Esophagus squamous epithelium (tissue), 5 donors: ENCODE measurements at regions not wholly inside any gene's neighbourhood (a gene's known extent, or its start where the extent isn't known, plus 50 kb on each side); places are given as distances from the start of the nearest gene placed in this dataset.
A peak's percentile ranks its signal among the peaks of the same experiment; 100 is the strongest.

Experiments
- DNase-seq: peaks from one replicate; lab custom pipeline; 2025; lab: John Stamatoyannopoulos, UW
- H3K27ac ChIP-seq, 4 donors: fragments of 200-600 bp; sonication (generic); one replicate each; pipeline ENCODE4 v1.5.1; 2016 to 2019; ENCODE audit warnings: mild to moderate bottlenecking in 1 of 4
- H3K27me3 ChIP-seq, 4 donors: fragments of 200-600 bp; sonication (generic); 1 replicate in 3 of 4; 2 replicates in 1 of 4; pipeline versions ENCODE4 v1.5.1 to v1.6.0; 2017 to 2021; ENCODE audit warnings: antibody characterized with exemption in 1 of 4
- H3K36me3 ChIP-seq, 3 donors: fragments of 200-600 bp; sonication (generic); one replicate each; pipeline ENCODE4 v1.5.1; 2016 to 2019
- H3K4me1 ChIP-seq, 3 donors: fragments of 200-600 bp; sonication (generic); one replicate each; pipeline ENCODE4 v1.5.1; 2017 to 2019
- H3K4me3 ChIP-seq, 4 donors: fragments of 200-600 bp; sonication (generic); 1 replicate in 3 of 4; 2 replicates in 1 of 4; pipeline ENCODE4 v1.5.1; 2016 to 2019; ENCODE audit warnings: mild to moderate bottlenecking in 2 of 4, moderate library complexity in 1 of 4
- H3K9me3 ChIP-seq, 3 donors: fragments of 200-600 bp; sonication (generic); one replicate each; pipeline ENCODE4 v1.5.1; 2016 to 2019
- POLR2A ChIP-seq, 4 donors: fragments of 450-650 bp; IDR thresholded peaks; one replicate each; pipeline ENCODE4 v1.6.1; 2017; ENCODE audit warnings: antibody characterized with exemption in 4 of 4, mild to moderate bottlenecking in 4 of 4, moderate library complexity in 3 of 4
- WGBS, 2 donors: methylation state at CpG; one replicate each; pipeline ENCODE4 v1.1.5; 2018; 5-methylcytosine and 5-hydroxymethylcytosine counted together
- intact Hi-C: fragments of 100-400 bp; cut with DNase I; formaldehyde crosslinking; loops from one replicate; pipeline ENCODE4 v1.15.0; 2022
- TF ChIP-seq, protein P1 (sequence below), 6 experiments: fragments of 450-650 bp in 4 of 6; fragments of 200-600 bp in 2 of 6; sonication (generic) in 2 of 6; IDR thresholded peaks; one replicate each; pipeline ENCODE4 v1.5.1; 2016 to 2019; ENCODE audit warnings: antibody characterized with exemption in 6 of 6, mild to moderate bottlenecking in 4 of 6, moderate library complexity in 4 of 6
- donor health status: DM: yes; HTN: yes; CAD: no.

DNA sequence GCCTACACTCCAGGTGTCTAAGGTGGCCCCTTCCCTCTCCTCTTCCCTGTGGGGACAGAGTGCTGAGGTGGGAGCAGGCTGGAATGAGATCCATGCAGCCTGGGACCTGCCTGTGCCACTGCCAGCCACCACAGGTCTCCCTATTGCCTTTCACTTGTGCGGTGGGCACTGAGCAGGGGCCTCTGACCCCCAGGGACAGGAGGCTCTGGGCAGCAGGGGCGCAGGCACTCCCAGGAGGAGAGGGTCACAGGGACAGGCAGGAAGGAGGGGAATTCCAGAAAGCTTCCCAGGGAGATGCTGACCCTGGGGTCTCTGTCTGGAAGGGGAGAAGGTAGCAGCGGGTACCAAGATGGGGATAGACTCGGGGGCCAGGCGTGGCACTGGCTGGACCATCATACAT, 228.5 kb upstream of the B3GAT1 start:
- Histone ChIP-seq H3K4me1 (peaks cover 7 to 45% (median 20%) of the 10 kb centered on the region in 3 donors), H3K9me3 (no peaks in the 10 kb centered on the region), H3K36me3 (no peaks in the 10 kb centered on the region), H3K4me3 (no peak overlapping the region), H3K27ac (peak overlapping the region; percentile 49 to 67 (median 64)), H3K27me3 (peaks cover 0 to 9% (median 0%) of the 10 kb centered on the region in 4 donors)
- DNase-seq = no peak
- WGBS, 2 donors = 89% methylated on average over 3 of the region's 5 CpGs; no CpG with 5 or more reads in 1 of the 2 donors
- intact Hi-C loops = no loop called here
- TF ChIP-seq, protein P1, sequence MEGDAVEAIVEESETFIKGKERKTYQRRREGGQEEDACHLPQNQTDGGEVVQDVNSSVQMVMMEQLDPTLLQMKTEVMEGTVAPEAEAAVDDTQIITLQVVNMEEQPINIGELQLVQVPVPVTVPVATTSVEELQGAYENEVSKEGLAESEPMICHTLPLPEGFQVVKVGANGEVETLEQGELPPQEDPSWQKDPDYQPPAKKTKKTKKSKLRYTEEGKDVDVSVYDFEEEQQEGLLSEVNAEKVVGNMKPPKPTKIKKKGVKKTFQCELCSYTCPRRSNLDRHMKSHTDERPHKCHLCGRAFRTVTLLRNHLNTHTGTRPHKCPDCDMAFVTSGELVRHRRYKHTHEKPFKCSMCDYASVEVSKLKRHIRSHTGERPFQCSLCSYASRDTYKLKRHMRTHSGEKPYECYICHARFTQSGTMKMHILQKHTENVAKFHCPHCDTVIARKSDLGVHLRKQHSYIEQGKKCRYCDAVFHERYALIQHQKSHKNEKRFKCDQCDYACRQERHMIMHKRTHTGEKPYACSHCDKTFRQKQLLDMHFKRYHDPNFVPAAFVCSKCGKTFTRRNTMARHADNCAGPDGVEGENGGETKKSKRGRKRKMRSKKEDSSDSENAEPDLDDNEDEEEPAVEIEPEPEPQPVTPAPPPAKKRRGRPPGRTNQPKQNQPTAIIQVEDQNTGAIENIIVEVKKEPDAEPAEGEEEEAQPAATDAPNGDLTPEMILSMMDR (IDR thresholded peaks at IDR 0.05) = no peak
- TF ChIP-seq POLR2A (IDR thresholded peaks at IDR 0.05) = no peak

- H3K4me3 ChIP-seq = no peak overlapping the region
- DNase-seq = no peak
- peak in 1 of 4 donors; percentile 68 for TF ChIP-seq POLR2A (IDR thresholded peaks at IDR 0.05)
- TF ChIP-seq, protein P1 (IDR thresholded peaks at IDR 0.05) = peak in 1 of 6 experiments; percentile 12
- H3K9me3 ChIP-seq = no peaks in the 10 kb centered on the region
- WGBS, 2 donors = 49 to 62% methylated on average over 7 to 9 of the region's 15 CpGs
- H3K27me3 ChIP-seq = peaks cover 0 to 9% (median 0%) of the 10 kb centered on the region in 4 donors
- intact Hi-C loops = no loop called here
- H3K4me1 ChIP-seq = peaks cover 7 to 44% (median 20%) of the 10 kb centered on the region in 3 donors
- H3K36me3 ChIP-seq = no peaks in the 10 kb centered on the region
- peak overlapping the region; percentile 49 to 67 (median 64) for H3K27ac ChIP-seq
Measured at GRCh38 chr11:134639586-134640330, 227.7 kb upstream of the B3GAT1 start.

DNA sequence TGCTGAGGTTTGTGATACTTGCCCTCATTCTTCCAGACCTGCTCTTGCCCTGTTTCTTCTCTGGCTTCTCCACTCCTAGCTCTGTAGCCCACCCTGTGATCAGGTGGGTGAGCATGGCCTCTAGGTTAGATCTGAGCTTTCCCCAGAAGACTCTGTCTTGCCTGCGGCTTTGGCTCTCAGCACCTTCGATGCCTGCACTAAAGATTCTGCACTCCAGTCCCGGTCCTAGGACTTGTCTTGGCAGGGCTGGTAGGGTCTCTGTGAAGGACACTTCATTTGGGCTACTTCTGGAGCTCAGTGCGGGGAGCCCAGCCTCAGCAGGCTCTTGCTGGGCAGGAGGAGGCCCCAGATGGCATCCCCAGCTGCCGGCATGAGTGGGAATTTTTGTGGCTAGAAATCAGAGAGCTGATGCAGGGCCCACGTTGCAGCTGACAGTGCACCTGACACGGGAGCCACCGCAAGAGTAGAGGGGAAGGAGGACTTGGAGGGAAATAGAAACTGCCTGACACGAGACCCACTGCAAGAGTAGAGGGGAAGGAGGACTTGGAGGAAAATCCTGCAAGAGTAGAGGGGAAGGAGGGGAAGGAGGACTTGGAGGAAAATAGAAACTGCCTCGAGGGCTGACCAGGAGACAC, 226.9 kb upstream of the B3GAT1 start:
- Histone ChIP-seq H3K36me3 (no peaks in the 10 kb centered on the region), H3K4me1 (peaks cover 7 to 38% (median 20%) of the 10 kb centered on the region in 3 donors), H3K27ac (no peak overlapping the region), H3K4me3 (no peak overlapping the region), H3K27me3 (peaks cover 0 to 9% (median 0%) of the 10 kb centered on the region in 4 donors), H3K9me3 (no peaks in the 10 kb centered on the region)
- intact Hi-C loops = no loop called here
- TF ChIP-seq POLR2A (IDR thresholded peaks at IDR 0.05) = no peak
- TF ChIP-seq, protein P1 (IDR thresholded peaks at IDR 0.05) = no peak
- DNase-seq = no peak
- 62 to 76% methylated on average over 7 to 8 of the region's 10 CpGs for WGBS, 2 donors

GRCh38 chr11:134637091-134638015, 225.3 kb upstream of the B3GAT1 start:
- Histone ChIP-seq H3K27me3 (peaks cover 0 to 9% (median 0%) of the 10 kb centered on the region in 4 donors), H3K4me1 (peaks cover 7 to 29% (median 20%) of the 10 kb centered on the region in 3 donors), H3K4me3 (no peak overlapping the region), H3K36me3 (no peaks in the 10 kb centered on the region), H3K9me3 (no peaks in the 10 kb centered on the region), H3K27ac (no peak overlapping the region)
- no peak for DNase-seq
- 75 to 85% methylated on average over 10 to 11 of the region's 11 CpGs for WGBS, 2 donors
- intact Hi-C loops = no loop called here
- TF ChIP-seq, protein P1 (IDR thresholded peaks at IDR 0.05) = no peak
- TF ChIP-seq POLR2A (IDR thresholded peaks at IDR 0.05) = no peak
